B cell (primary cell): ENCODE measurements at regions not wholly inside any gene's neighbourhood (a gene's known extent, or its start where the extent isn't known, plus 50 kb on each side); places are given as distances from the start of the nearest gene placed in this dataset.

Source experiments
- CTCF ChIP-seq: fragments of 200-600 bp; IDR thresholded peaks from one replicate; pipeline ENCODE4 v1.8.0; 2022; ENCODE audit warnings: antibody characterized with exemption, mild to moderate bottlenecking
- EZH2 ChIP-seq: IDR thresholded peaks from 2 replicates; pipeline ENCODE4 v1.6.1; 2012; ENCODE audit warnings: borderline replicate concordance, low read depth, mild to moderate bottlenecking, moderate library complexity, low read length; ENCODE audit not compliant: insufficient read depth, poor library complexity, severe bottlenecking

DNA sequence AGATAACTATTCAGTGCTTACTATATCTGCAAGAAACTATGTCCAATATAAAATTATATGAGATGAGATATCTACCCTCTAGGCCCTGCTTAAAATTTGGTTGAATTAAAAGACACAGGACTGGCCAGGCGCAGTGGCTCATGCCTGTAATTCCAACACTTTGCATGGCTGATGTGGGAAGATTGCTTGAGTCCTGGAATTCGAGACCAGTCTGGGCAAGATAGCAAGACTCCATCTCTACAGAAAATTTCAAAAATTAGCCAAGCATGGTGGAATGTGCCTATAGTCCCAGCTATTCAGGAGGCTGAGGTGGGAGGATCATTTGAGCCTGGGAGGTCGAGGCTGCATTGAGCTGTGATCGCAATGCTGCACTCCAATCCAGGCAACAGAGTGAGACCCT is 303.7 kb upstream of the UBE2E2 start:
- TF ChIP-seq CTCF (no peak), EZH2 (no peak)
